ENCODE measurements at regions not wholly inside any gene's neighbourhood (a gene's known extent, or its start where the extent isn't known, plus 50 kb on each side); places are given as distances from the start of the nearest gene placed in this dataset.

DNA sequence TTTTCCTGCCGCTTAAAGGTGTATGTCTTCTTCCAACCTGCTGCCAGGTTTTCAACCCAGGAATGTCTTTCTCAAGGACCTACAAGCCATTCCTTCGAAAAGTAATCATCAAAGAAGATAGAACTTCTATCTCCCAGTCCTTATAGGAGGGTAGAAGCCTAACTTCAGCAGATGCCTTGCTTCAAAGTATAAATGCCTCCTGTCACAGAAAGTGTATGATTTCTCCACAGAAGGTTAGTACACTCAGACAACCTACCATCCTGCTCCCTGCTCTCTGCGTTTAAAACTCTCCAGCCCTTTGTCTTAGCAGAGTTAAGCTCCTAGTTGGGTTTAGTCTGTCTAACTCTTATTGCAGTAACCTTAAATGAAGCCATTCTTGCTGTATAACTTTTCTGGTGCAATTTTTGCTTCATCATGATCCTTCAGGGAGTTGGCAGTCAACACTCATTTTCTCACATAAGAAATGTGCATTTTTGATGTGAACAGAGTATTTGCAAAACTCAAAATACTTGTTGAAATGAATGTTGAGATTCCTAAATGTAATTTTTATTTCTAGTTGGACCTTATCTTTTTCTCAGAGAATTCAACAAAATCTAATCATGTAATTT is 737.5 kb downstream of the LIG4 start:
- H3K27ac ChIP-seq (ENCODE audit: insufficient read length, low read depth, low read length) = no peak overlapping the region
- no peaks in the 10 kb centered on the region for H4K20me1 ChIP-seq (ENCODE audit: control insufficient read depth, insufficient read depth, insufficient read length)
- Mint-ChIP-seq H3K27ac (no peak overlapping the region), H3K9me3 (no peaks in the 10 kb centered on the region), H3K27me3 (ENCODE audit: low read depth) (no peaks in the 10 kb centered on the region), H3K36me3 (ENCODE audit: insufficient read depth in 1 of 3, low read depth in 3 of 3) (no peaks in the 10 kb centered on the region), H3K4me1 (peaks cover 3 to 7% of the 10 kb centered on the region in 2 experiments; a peak in 2 of 4 replicates), H3K4me3 (no peak overlapping the region)
- H3T11ph ChIP-seq (ENCODE audit: low read length) = no peak overlapping the region
- H3K23ac ChIP-seq (ENCODE audit: insufficient read length, low read depth, low read length) = no peak overlapping the region
- H2BK120ac ChIP-seq (ENCODE audit: low read depth, low read length, poor library complexity, severe bottlenecking) = no peak overlapping the region
- H3K79me2 ChIP-seq (ENCODE audit: insufficient read depth, low read length) = no peaks in the 10 kb centered on the region
- H4K91ac ChIP-seq (ENCODE audit: insufficient read length, low read depth, low read length) = no peak overlapping the region
- no peak overlapping the region for H2BK15ac ChIP-seq (ENCODE audit: low read depth, low read length)
- no peaks in the 10 kb centered on the region for H3K79me1 ChIP-seq (ENCODE audit: insufficient read depth, low read depth, low read length, poor library complexity, severe bottlenecking)
- H4K8ac ChIP-seq (replicated peaks; ENCODE audit: insufficient read length, low read depth, low read length) = no peak overlapping the region
- H3K4me2 ChIP-seq (ENCODE audit: insufficient read depth, insufficient read length, low read length) = no peak overlapping the region
- whole genome bisulfite sequencing (ENCODE audit: extremely low coverage, insufficient read length, low lambda C conversion rate) = no CpG with 5 or more reads among the region's 3 CpGs
- H2AFZ ChIP-seq (ENCODE audit: low read length) = no peak overlapping the region
- H3K18ac ChIP-seq (ENCODE audit: insufficient read length, low read depth, low read length) = no peak overlapping the region
- H3K4me1 ChIP-seq (ENCODE audit: insufficient read depth, low read length) = no peaks in the 10 kb centered on the region
- DNase-seq = no peak
- no peak overlapping the region for H3K4ac ChIP-seq (ENCODE audit: low read depth, low read length)
- H4K5ac ChIP-seq (ENCODE audit: insufficient read length, low read depth, low read length) = no peak overlapping the region
- H2BK20ac ChIP-seq (ENCODE audit: low read depth, low read length, poor library complexity, severe bottlenecking) = no peak overlapping the region
- TF ChIP-seq, protein P1, sequence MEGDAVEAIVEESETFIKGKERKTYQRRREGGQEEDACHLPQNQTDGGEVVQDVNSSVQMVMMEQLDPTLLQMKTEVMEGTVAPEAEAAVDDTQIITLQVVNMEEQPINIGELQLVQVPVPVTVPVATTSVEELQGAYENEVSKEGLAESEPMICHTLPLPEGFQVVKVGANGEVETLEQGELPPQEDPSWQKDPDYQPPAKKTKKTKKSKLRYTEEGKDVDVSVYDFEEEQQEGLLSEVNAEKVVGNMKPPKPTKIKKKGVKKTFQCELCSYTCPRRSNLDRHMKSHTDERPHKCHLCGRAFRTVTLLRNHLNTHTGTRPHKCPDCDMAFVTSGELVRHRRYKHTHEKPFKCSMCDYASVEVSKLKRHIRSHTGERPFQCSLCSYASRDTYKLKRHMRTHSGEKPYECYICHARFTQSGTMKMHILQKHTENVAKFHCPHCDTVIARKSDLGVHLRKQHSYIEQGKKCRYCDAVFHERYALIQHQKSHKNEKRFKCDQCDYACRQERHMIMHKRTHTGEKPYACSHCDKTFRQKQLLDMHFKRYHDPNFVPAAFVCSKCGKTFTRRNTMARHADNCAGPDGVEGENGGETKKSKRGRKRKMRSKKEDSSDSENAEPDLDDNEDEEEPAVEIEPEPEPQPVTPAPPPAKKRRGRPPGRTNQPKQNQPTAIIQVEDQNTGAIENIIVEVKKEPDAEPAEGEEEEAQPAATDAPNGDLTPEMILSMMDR (conservative IDR thresholded peaks at IDR 0.05) = no peak
- H3K9me3 ChIP-seq (ENCODE audit: control insufficient read depth, low read depth, low read length) = no peaks in the 10 kb centered on the region
- H3K9ac ChIP-seq (ENCODE audit: extremely low read depth, insufficient read length, low read length) = no peak overlapping the region
- no peak overlapping the region for H2BK5ac ChIP-seq (ENCODE audit: insufficient read length, low read length)
- no peak overlapping the region for H2AK5ac ChIP-seq (ENCODE audit: insufficient read length, low read length)
- no peaks in the 10 kb centered on the region for H3K23me2 ChIP-seq (ENCODE audit: insufficient read length, low read depth, low read length, poor library complexity, severe bottlenecking)
- no peak overlapping the region for H3K14ac ChIP-seq (ENCODE audit: insufficient read depth, low read length)
- H3K56ac ChIP-seq (ENCODE audit: insufficient read length, low read depth, low read length) = no peak overlapping the region
- H3K27me3 ChIP-seq (ENCODE audit: insufficient read depth, low read length) = no peaks in the 10 kb centered on the region
- no peak overlapping the region for H2BK12ac ChIP-seq (ENCODE audit: insufficient read length, low read depth, low read length)

Data from H9 (cell line).